ENCODE measurements at regions not wholly inside any gene's neighbourhood (a gene's known extent, or its start where the extent isn't known, plus 50 kb on each side); places are given as distances from the start of the nearest gene placed in this dataset.
A peak's percentile ranks its signal among the peaks of the same experiment; 100 is the strongest.

GRCh38 chr11:122599434-122599833, 56.1 kb upstream of the UBASH3B start:
- H3K4me1 ChIP-seq (ENCODE audit: insufficient read depth, low read length): peaks cover 7% of the 10 kb centered on the region
- no peak overlapping the region for H3K9ac ChIP-seq (ENCODE audit: low read length)
- H2AFZ ChIP-seq (ENCODE audit: low read depth, low read length): no peak overlapping the region
- H3K27ac ChIP-seq (ENCODE audit: low read depth, low read length): no peak overlapping the region
- no peaks in the 10 kb centered on the region for H3K9me3 Mint-ChIP-seq (ENCODE audit: unreplicated experiment)
- H3K4me2 ChIP-seq (ENCODE audit: low read length): no peak overlapping the region
- no peak overlapping the region for H3K4me3 ChIP-seq (ENCODE audit: insufficient read depth, low read depth, low read length)
- peaks cover 31% of the 10 kb centered on the region for H3K4me1 Mint-ChIP-seq (ENCODE audit: low read depth, unreplicated experiment)
- FAIRE-seq: no peak
- no peaks in the 10 kb centered on the region for H3K36me3 Mint-ChIP-seq (ENCODE audit: low read depth, unreplicated experiment)
- H3K27ac Mint-ChIP-seq (ENCODE audit: unreplicated experiment): peak overlapping the region; percentile 48
- no peak overlapping the region for H3K4me3 Mint-ChIP-seq (ENCODE audit: unreplicated experiment)
- H3K36me3 ChIP-seq (ENCODE audit: insufficient read depth, low read length): no peaks in the 10 kb centered on the region
- H3K27me3 Mint-ChIP-seq (ENCODE audit: low read depth, unreplicated experiment): no peaks in the 10 kb centered on the region
- no peak for TF ChIP-seq CTCF (IDR thresholded peaks at IDR 0.05; ENCODE audit: insufficient read depth, low read depth, low read length)
- no peak for TF ChIP-seq EZH2 (IDR thresholded peaks at IDR 0.05; ENCODE audit: insufficient read depth, low read length)
- H3K79me2 ChIP-seq (ENCODE audit: insufficient read depth, low read length): no peaks in the 10 kb centered on the region
- no peaks in the 10 kb centered on the region for H4K20me1 ChIP-seq (ENCODE audit: insufficient read depth, low read length)
- no peaks in the 10 kb centered on the region for H3K27me3 ChIP-seq (ENCODE audit: insufficient read depth, low read length)
- no peaks in the 10 kb centered on the region for H3K9me3 ChIP-seq (ENCODE audit: insufficient read depth, low read depth, low read length)
- no peak for DNase-seq (ENCODE audit: low read depth)

GRCh38 chr11:122598971-122599370, 56.6 kb upstream of the UBASH3B start:
- Histone ChIP-seq H3K4me2 (ENCODE audit: low read length) (no peak overlapping the region), H3K4me1 (ENCODE audit: insufficient read depth, low read length) (peaks cover 7% of the 10 kb centered on the region), H2AFZ (ENCODE audit: low read depth, low read length) (no peak overlapping the region), H3K9me3 (ENCODE audit: insufficient read depth, low read depth, low read length) (no peaks in the 10 kb centered on the region), H3K27ac (ENCODE audit: low read depth, low read length) (no peak overlapping the region), H4K20me1 (ENCODE audit: insufficient read depth, low read length) (no peaks in the 10 kb centered on the region), H3K27me3 (ENCODE audit: insufficient read depth, low read length) (no peaks in the 10 kb centered on the region), H3K4me3 (ENCODE audit: insufficient read depth, low read depth, low read length) (no peak overlapping the region), H3K36me3 (ENCODE audit: insufficient read depth, low read length) (no peaks in the 10 kb centered on the region), H3K9ac (ENCODE audit: low read length) (no peak overlapping the region), H3K79me2 (ENCODE audit: insufficient read depth, low read length) (no peaks in the 10 kb centered on the region)
- H3K27me3 Mint-ChIP-seq (ENCODE audit: low read depth, unreplicated experiment): no peaks in the 10 kb centered on the region
- TF ChIP-seq CTCF (IDR thresholded peaks at IDR 0.05; ENCODE audit: insufficient read depth, low read depth, low read length) (no peak), EZH2 (IDR thresholded peaks at IDR 0.05; ENCODE audit: insufficient read depth, low read length) (no peak)
- peak overlapping the region; percentile 91 for H3K27ac Mint-ChIP-seq (ENCODE audit: unreplicated experiment)
- DNase-seq (ENCODE audit: low read depth): peak; percentile 36
- H3K4me1 Mint-ChIP-seq (ENCODE audit: low read depth, unreplicated experiment): peaks cover 31% of the 10 kb centered on the region
- H3K36me3 Mint-ChIP-seq (ENCODE audit: low read depth, unreplicated experiment): no peaks in the 10 kb centered on the region
- H3K4me3 Mint-ChIP-seq (ENCODE audit: unreplicated experiment): no peak overlapping the region
- peak; percentile 32 for FAIRE-seq
- H3K9me3 Mint-ChIP-seq (ENCODE audit: unreplicated experiment): no peaks in the 10 kb centered on the region

- Histone ChIP-seq H3K4me2 (ENCODE audit: low read length) (no peak overlapping the region), H3K27me3 (ENCODE audit: insufficient read depth, low read length) (peaks cover 11% of the 10 kb centered on the region), H3K9ac (ENCODE audit: low read length) (no peak overlapping the region), H2AFZ (ENCODE audit: low read depth, low read length) (no peak overlapping the region), H3K4me3 (ENCODE audit: insufficient read depth, low read depth, low read length) (no peak overlapping the region), H3K36me3 (ENCODE audit: insufficient read depth, low read length) (no peaks in the 10 kb centered on the region), H3K9me3 (ENCODE audit: insufficient read depth, low read depth, low read length) (no peaks in the 10 kb centered on the region), H3K79me2 (ENCODE audit: insufficient read depth, low read length) (no peaks in the 10 kb centered on the region), H3K4me1 (ENCODE audit: insufficient read depth, low read length) (peaks cover 7% of the 10 kb centered on the region), H4K20me1 (ENCODE audit: insufficient read depth, low read length) (no peaks in the 10 kb centered on the region), H3K27ac (ENCODE audit: low read depth, low read length) (no peak overlapping the region)
- no peak for TF ChIP-seq CTCF (IDR thresholded peaks at IDR 0.05; ENCODE audit: insufficient read depth, low read depth, low read length)
- TF ChIP-seq EZH2 (IDR thresholded peaks at IDR 0.05; ENCODE audit: insufficient read depth, low read length): no peak
- Mint-ChIP-seq H3K27ac (ENCODE audit: unreplicated experiment) (no peak overlapping the region), H3K4me1 (ENCODE audit: low read depth, unreplicated experiment) (peaks cover 30% of the 10 kb centered on the region), H3K9me3 (ENCODE audit: unreplicated experiment) (no peaks in the 10 kb centered on the region), H3K4me3 (ENCODE audit: unreplicated experiment) (no peak overlapping the region), H3K27me3 (ENCODE audit: low read depth, unreplicated experiment) (no peaks in the 10 kb centered on the region), H3K36me3 (ENCODE audit: low read depth, unreplicated experiment) (no peaks in the 10 kb centered on the region)
- DNase-seq (ENCODE audit: low read depth) (no peak), FAIRE-seq (no peak)
These were observed 58.0 kb upstream of the UBASH3B start for GRCh38 chr11:122597511-122597910.

Data from astrocyte (in vitro differentiated cells and primary cell).